ENCODE measurements at regions not wholly inside any gene's neighbourhood (a gene's known extent, or its start where the extent isn't known, plus 50 kb on each side); places are given as distances from the start of the nearest gene placed in this dataset.

DNA sequence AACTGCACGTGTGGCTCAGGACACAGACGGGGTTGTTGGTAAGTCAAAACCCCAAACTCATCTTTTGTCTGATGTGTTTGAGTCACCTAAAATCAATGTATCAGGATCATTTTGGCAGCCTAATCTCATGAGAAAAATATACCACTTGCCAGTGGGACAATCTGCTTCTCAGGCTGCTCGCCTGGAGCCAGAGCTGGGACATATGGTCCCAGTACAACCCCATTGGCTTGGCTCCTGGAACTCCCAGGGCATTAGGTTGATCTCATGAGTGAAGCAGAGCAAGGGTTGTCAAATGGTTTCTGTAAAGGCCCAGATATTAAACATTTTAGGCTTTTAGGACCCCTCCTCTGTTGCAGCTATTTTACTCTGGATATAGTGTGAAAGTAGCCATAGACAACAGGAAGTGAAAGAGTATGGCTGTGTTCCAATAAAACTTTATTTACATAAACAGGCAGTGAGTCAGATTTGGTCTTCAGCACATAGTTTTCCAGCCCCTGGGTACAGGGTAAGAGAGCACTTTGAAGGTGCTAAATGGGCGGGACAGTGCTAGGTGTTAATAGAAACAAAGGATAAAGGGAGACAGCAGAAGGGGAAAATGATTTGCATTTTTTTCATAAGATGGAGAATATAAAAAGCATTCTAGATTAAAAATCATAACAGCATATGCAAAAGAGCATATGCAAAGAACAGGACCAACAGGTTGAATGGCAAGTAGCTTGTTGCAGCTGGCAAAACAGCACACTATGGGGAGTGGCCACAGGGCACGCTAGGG lies 290.8 kb downstream of the KCNS3 start (continued):
- TF ChIP-seq, protein P1, sequence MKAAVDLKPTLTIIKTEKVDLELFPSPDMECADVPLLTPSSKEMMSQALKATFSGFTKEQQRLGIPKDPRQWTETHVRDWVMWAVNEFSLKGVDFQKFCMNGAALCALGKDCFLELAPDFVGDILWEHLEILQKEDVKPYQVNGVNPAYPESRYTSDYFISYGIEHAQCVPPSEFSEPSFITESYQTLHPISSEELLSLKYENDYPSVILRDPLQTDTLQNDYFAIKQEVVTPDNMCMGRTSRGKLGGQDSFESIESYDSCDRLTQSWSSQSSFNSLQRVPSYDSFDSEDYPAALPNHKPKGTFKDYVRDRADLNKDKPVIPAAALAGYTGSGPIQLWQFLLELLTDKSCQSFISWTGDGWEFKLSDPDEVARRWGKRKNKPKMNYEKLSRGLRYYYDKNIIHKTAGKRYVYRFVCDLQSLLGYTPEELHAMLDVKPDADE (IDR thresholded peaks at IDR 0.05) = no peak
- TF ChIP-seq JUNB (IDR thresholded peaks at IDR 0.05; ENCODE audit: unreplicated experiment) (no peak), ZNF331 (CRISPR knock-in tag; IDR thresholded peaks at IDR 0.05; ENCODE audit: low read depth) (no peak), EZH2phosphoT487 (IDR thresholded peaks at IDR 0.05; ENCODE audit: unreplicated experiment) (no peak), CREB1 (CRISPR knock-in tag; IDR thresholded peaks at IDR 0.05; ENCODE audit: low read depth) (no peak), EZH2 (IDR thresholded peaks at IDR 0.05; ENCODE audit: low read depth, unreplicated experiment) (no peak), POLR2AphosphoS5 (IDR thresholded peaks at IDR 0.05; ENCODE audit: low read depth) (no peak), ZNF114 (CRISPR knock-in tag; IDR thresholded peaks at IDR 0.05) (no peak)
- TF ChIP-seq, protein P2, sequence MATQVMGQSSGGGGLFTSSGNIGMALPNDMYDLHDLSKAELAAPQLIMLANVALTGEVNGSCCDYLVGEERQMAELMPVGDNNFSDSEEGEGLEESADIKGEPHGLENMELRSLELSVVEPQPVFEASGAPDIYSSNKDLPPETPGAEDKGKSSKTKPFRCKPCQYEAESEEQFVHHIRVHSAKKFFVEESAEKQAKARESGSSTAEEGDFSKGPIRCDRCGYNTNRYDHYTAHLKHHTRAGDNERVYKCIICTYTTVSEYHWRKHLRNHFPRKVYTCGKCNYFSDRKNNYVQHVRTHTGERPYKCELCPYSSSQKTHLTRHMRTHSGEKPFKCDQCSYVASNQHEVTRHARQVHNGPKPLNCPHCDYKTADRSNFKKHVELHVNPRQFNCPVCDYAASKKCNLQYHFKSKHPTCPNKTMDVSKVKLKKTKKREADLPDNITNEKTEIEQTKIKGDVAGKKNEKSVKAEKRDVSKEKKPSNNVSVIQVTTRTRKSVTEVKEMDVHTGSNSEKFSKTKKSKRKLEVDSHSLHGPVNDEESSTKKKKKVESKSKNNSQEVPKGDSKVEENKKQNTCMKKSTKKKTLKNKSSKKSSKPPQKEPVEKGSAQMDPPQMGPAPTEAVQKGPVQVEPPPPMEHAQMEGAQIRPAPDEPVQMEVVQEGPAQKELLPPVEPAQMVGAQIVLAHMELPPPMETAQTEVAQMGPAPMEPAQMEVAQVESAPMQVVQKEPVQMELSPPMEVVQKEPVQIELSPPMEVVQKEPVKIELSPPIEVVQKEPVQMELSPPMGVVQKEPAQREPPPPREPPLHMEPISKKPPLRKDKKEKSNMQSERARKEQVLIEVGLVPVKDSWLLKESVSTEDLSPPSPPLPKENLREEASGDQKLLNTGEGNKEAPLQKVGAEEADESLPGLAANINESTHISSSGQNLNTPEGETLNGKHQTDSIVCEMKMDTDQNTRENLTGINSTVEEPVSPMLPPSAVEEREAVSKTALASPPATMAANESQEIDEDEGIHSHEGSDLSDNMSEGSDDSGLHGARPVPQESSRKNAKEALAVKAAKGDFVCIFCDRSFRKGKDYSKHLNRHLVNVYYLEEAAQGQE (IDR thresholded peaks at IDR 0.05; ENCODE audit: unreplicated experiment) = no peak

DNA sequence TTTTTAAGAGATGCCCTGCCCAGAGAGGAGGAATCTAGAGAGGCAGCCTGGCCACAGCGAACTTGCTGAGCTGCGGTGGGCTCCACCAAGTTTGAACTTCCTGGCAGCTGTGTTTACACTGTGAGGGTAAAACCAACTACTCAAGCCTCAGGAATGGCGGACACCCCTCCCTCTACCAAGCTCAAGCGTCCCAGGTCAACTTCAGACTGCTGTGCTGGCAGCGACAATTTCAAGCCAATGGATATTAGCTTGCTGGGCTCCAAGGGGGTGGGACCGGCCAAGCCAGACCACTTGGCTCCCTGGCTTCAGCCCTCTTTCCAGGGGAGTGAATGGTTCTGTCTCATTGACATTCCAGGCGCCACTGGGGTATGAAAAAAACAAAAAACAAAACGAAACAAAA lies 289.4 kb downstream of the KCNS3 start:
- no peaks in the 10 kb centered on the region for H3K36me3 ChIP-seq (ENCODE audit: insufficient read depth)
- no peaks in the 10 kb centered on the region; the same call in 2 of the 3 replicates for H3K9me3 Mint-ChIP-seq

More for the DNA sequence above, 289.4 kb downstream of the KCNS3 start:
- H3K4me3 ChIP-seq = no peak overlapping the region
- no peaks in the 10 kb centered on the region for H3K79me2 ChIP-seq (replicated peaks; ENCODE audit: insufficient read depth)
- Mint-ChIP-seq H3K36me3 (ENCODE audit: low read depth) (no peaks in the 10 kb centered on the region), H3K27ac (no peak overlapping the region), H3K4me1 (no peaks in the 10 kb centered on the region), H3K4me3 (no peak overlapping the region), H3K27me3 (ENCODE audit: insufficient read depth, low read depth, poor library complexity) (peaks cover 7% of the 10 kb centered on the region)
- no peaks in the 10 kb centered on the region for H3K27me3 ChIP-seq (ENCODE audit: insufficient read depth)
- H4K20me1 ChIP-seq (replicated peaks; ENCODE audit: insufficient read depth) = no peaks in the 10 kb centered on the region
- no peak overlapping the region for H3K27ac ChIP-seq (ENCODE audit: low read depth)
- no peak for TF ChIP-seq ZNF331 (CRISPR knock-in tag; IDR thresholded peaks at IDR 0.05; ENCODE audit: low read depth)
- no peak for TF ChIP-seq EZH2phosphoT487 (IDR thresholded peaks at IDR 0.05; ENCODE audit: unreplicated experiment)
- TF ChIP-seq, protein P1 (IDR thresholded peaks at IDR 0.05) = no peak
- no peak for TF ChIP-seq NANOG (IDR thresholded peaks at IDR 0.05; ENCODE audit: borderline replicate concordance)
- TF ChIP-seq, protein P2 (IDR thresholded peaks at IDR 0.05; ENCODE audit: unreplicated experiment) = no peak
- TF ChIP-seq, protein P3, sequence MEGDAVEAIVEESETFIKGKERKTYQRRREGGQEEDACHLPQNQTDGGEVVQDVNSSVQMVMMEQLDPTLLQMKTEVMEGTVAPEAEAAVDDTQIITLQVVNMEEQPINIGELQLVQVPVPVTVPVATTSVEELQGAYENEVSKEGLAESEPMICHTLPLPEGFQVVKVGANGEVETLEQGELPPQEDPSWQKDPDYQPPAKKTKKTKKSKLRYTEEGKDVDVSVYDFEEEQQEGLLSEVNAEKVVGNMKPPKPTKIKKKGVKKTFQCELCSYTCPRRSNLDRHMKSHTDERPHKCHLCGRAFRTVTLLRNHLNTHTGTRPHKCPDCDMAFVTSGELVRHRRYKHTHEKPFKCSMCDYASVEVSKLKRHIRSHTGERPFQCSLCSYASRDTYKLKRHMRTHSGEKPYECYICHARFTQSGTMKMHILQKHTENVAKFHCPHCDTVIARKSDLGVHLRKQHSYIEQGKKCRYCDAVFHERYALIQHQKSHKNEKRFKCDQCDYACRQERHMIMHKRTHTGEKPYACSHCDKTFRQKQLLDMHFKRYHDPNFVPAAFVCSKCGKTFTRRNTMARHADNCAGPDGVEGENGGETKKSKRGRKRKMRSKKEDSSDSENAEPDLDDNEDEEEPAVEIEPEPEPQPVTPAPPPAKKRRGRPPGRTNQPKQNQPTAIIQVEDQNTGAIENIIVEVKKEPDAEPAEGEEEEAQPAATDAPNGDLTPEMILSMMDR (conservative IDR thresholded peaks at IDR 0.05; ENCODE audit: low read depth in 2 of 2) = no peak
- H3K9me2 ChIP-seq (ENCODE audit: insufficient read depth) = no peaks in the 10 kb centered on the region; the same call in 1 of the 2 replicates
- H3K4me2 ChIP-seq = no peak overlapping the region
- no peaks in the 10 kb centered on the region for H3F3A ChIP-seq (replicated peaks; ENCODE audit: low read depth)
- H3K4me1 ChIP-seq (ENCODE audit: insufficient read depth) = no peaks in the 10 kb centered on the region
- H2AFZ ChIP-seq = no peak overlapping the region
- DNase-seq (ENCODE audit: low spot score) (no peak), ATAC-seq (no peak)
